HepG2 (cell line): ENCODE measurements at regions not wholly inside any gene's neighbourhood (a gene's known extent, or its start where the extent isn't known, plus 50 kb on each side); places are given as distances from the start of the nearest gene placed in this dataset.
A peak's percentile ranks its signal among the peaks of the same experiment; 100 is the strongest.

Experiments
- ARNT2 ChIP-seq: sonication (generic); formaldehyde crosslinking; IDR thresholded peaks from 2 replicates; pipeline ENCODE4 v1.8.0; 2022; ENCODE audit warnings: mild to moderate bottlenecking, low read depth, missing genetic modification reagents, moderate library complexity
- ATRX ChIP-seq: sonication (generic); formaldehyde crosslinking; IDR thresholded peaks from 2 replicates; pipeline ENCODE4 v1.4.0; 2020; ENCODE audit warnings: missing genetic modification reagents, borderline replicate concordance
- CREB1 ChIP-seq, 2 experiments: fragments of 450-650 bp in 1 of 2; IDR thresholded peaks; 2 replicates each; pipeline ENCODE4 v1.6.1; 2016 to 2017; ENCODE audit warnings: control low read depth in 1 of 2, mild to moderate bottlenecking in 1 of 2, missing compliant biosample characterization in 1 of 2, missing genetic modification characterization in 1 of 2
- ELF1 ChIP-seq: sonication (generic); formaldehyde crosslinking; IDR thresholded peaks from 2 replicates; pipeline ENCODE4 v1.4.0; 2020; ENCODE audit warnings: missing genetic modification reagents
- ELF3 ChIP-seq: IDR thresholded peaks from 2 replicates; pipeline ENCODE4 v1.6.1; 2016; ENCODE audit warnings: missing genetic modification reagents, missing compliant biosample characterization
- FLYWCH1 ChIP-seq: sonication (generic); formaldehyde crosslinking; IDR thresholded peaks from 2 replicates; pipeline ENCODE4 v1.8.1; 2023; ENCODE audit warnings: mild to moderate bottlenecking, missing genetic modification reagents
- HNRNPH1 ChIP-seq: fragments of 200-400 bp; formaldehyde crosslinking; optimal IDR thresholded peaks from 2 replicates; pipeline ENCODE3; 2017; ENCODE audit warnings: mild to moderate bottlenecking, low read depth, low read length
- IKZF1 ChIP-seq: fragments of 450-650 bp; IDR thresholded peaks from 2 replicates; pipeline ENCODE4 v1.7.1; 2016
- MEIS2 ChIP-seq: sonication (generic); formaldehyde crosslinking; IDR thresholded peaks from 2 replicates; pipeline ENCODE4 v1.9.0; 2021; ENCODE audit warnings: mild to moderate bottlenecking, missing genetic modification reagents
- MNT ChIP-seq: fragments of 450-650 bp; IDR thresholded peaks from 2 replicates; pipeline ENCODE4 v1.6.1; 2016
- REST ChIP-seq, 2 experiments: IDR thresholded peaks; 2 replicates each; pipeline ENCODE4 v1.6.1; 2011 to 2012; ENCODE audit warnings: low read length in 2 of 2, borderline replicate concordance in 1 of 2, low read depth in 1 of 2, mild to moderate bottlenecking in 1 of 2, moderate library complexity in 1 of 2
- RFXAP ChIP-seq: sonication (generic); formaldehyde crosslinking; IDR thresholded peaks from 2 replicates; pipeline ENCODE4 v1.4.0; 2020; ENCODE audit warnings: missing genetic modification reagents, borderline replicate concordance
- SSRP1 ChIP-seq: IDR thresholded peaks from 2 replicates; pipeline ENCODE4 v1.6.1; 2016; ENCODE audit warnings: control low read depth
- XRCC5 ChIP-seq: fragments of 200-400 bp; formaldehyde crosslinking; optimal IDR thresholded peaks from 2 replicates; pipeline ENCODE3; 2017; ENCODE audit warnings: mild to moderate bottlenecking, low read length
- ZNF160 ChIP-seq: sonication (generic); formaldehyde crosslinking; IDR thresholded peaks from 2 replicates; pipeline ENCODE4 v1.8.0; 2022; ENCODE audit warnings: mild to moderate bottlenecking, inconsistent platforms, missing genetic modification reagents
- ZNF292 ChIP-seq: sonication (generic); formaldehyde crosslinking; IDR thresholded peaks from 2 replicates; pipeline ENCODE4 v1.8.1; 2022; ENCODE audit warnings: mild to moderate bottlenecking, low read depth, missing genetic modification reagents, borderline replicate concordance
- ZNF33B ChIP-seq: sonication (generic); formaldehyde crosslinking; IDR thresholded peaks from 2 replicates; pipeline ENCODE4 v1.5.1; 2020; ENCODE audit warnings: mild to moderate bottlenecking, missing genetic modification reagents
- ZNF430 ChIP-seq: sonication (generic); formaldehyde crosslinking; IDR thresholded peaks from 2 replicates; pipeline ENCODE4 v1.9.0; 2021; ENCODE audit warnings: mild to moderate bottlenecking, missing genetic modification reagents
- ZNF530 ChIP-seq: sonication (generic); formaldehyde crosslinking; IDR thresholded peaks from 2 replicates; pipeline ENCODE4 v1.5.0; 2020; ENCODE audit warnings: low read depth, mild to moderate bottlenecking, missing genetic modification reagents
- ZNF670 ChIP-seq: sonication (generic); formaldehyde crosslinking; IDR thresholded peaks from 2 replicates; pipeline ENCODE4 v1.8.0; 2022; ENCODE audit warnings: mild to moderate bottlenecking, missing genetic modification reagents, borderline replicate concordance

GRCh38 chr22:22156716-22157347 lies 87.8 kb upstream of the VPREB1 start (continued):
- TF ChIP-seq ZNF292 (CRISPR knock-in tag) (no peak), SSRP1 (CRISPR knock-in tag) (no peak), MEIS2 (CRISPR knock-in tag) (no peak), REST (IDR thresholded peaks at IDR 0.05; ENCODE audit: borderline replicate concordance in 1 of 2, low read depth in 1 of 2, low read length in 2 of 2) (no peak), FLYWCH1 (CRISPR knock-in tag) (no peak), MNT (no peak), ZNF160 (CRISPR knock-in tag) (no peak), ATRX (CRISPR knock-in tag) (no peak), RFXAP (CRISPR knock-in tag) (no peak), ELF3 (CRISPR knock-in tag) (0 out of 2 replicates have a peak, but pooled peaks have one; percentile 26), ELF1 (CRISPR knock-in tag) (peak; percentile 57; the same call in 1 of the 2 replicates), ZNF33B (CRISPR knock-in tag) (no peak), HNRNPH1 (no peak), ZNF530 (CRISPR knock-in tag) (no peak), XRCC5 (peak; percentile 24), ZNF430 (CRISPR knock-in tag) (no peak), IKZF1 (no peak), CREB1 (IDR thresholded peaks at IDR 0.05) (no peak), CREB1 (CRISPR knock-in tag; IDR thresholded peaks at IDR 0.05) (no peak), ARNT2 (CRISPR knock-in tag) (no peak), ZNF670 (0 out of 2 replicates have a peak, but pooled peaks have one; percentile 21)
